PC-3 (cell line): ENCODE measurements at regions not wholly inside any gene's neighbourhood (a gene's known extent, or its start where the extent isn't known, plus 50 kb on each side); places are given as distances from the start of the nearest gene placed in this dataset.

Source experiments
- ATAC-seq: fragments of 200-7000 bp; cut with Tn5 transposase; 2 replicates; pipeline ENCODE4 v1.9.1; 2020; ENCODE audit warnings: mild to moderate bottlenecking, moderate library complexity
- BruUV-seq: library from RNA; stranded (reverse); fragments of 400-500 nt; replicated peaks from 2 replicates; lab custom pipeline; 2021; lab: Mats Ljungman, UMichigan
- CTCF ChIA-PET: fragments of 300-600 bp; sonication (Branson Sonifier 250); formaldehyde crosslinking; loops from one replicate; lab custom pipeline; 2022; ENCODE audit warnings: antibody characterized with exemption; lab: Charles Lee
- POLR2A ChIA-PET: fragments of 300-600 bp; sonication (Branson Sonifier 250); formaldehyde crosslinking; loops from one replicate; lab custom pipeline; 2022; ENCODE audit warnings: antibody characterized with exemption; ENCODE audit not compliant: unreplicated experiment; lab: Charles Lee
- DNase-seq: peaks from one replicate; pipeline ENCODE4 v3.0.0-alpha.2; 2015
- H2AFZ ChIP-seq: fragments of 300-600 bp; sonication (generic); 2 replicates; pipeline ENCODE4 v1.6.0; 2016; ENCODE audit warnings: antibody characterized with exemption, low read length
- H3F3A ChIP-seq: fragments of 300-600 bp; sonication (generic); one replicate; pipeline ENCODE4 v1.6.0; 2017; ENCODE audit warnings: antibody characterized with exemption, low read length, control low read depth, mild to moderate bottlenecking; ENCODE audit not compliant: unreplicated experiment
- H3K27ac ChIP-seq: fragments of 300-600 bp; sonication (generic); 2 replicates; pipeline ENCODE4 v1.5.1; 2016; ENCODE audit warnings: mild to moderate bottlenecking, low read length
- H3K27me3 ChIP-seq: fragments of 300-600 bp; sonication (generic); 2 replicates; pipeline ENCODE4 v1.6.1; 2016; ENCODE audit warnings: low read length, mixed read lengths
- H3K36me3 ChIP-seq: fragments of 300-600 bp; sonication (generic); 2 replicates; pipeline ENCODE4 v1.6.1; 2016; ENCODE audit warnings: low read depth, mixed run types, low read length, mixed read lengths
- H3K4me1 ChIP-seq: fragments of 300-600 bp; sonication (generic); 2 replicates; pipeline ENCODE4 v1.5.1; 2016; ENCODE audit warnings: low read length; ENCODE audit not compliant: insufficient read depth
- H3K4me2 ChIP-seq: fragments of 300-600 bp; sonication (generic); 2 replicates; pipeline ENCODE4 v1.6.0; 2016; ENCODE audit warnings: low read length
- H3K4me3 ChIP-seq: fragments of 300-600 bp; sonication (generic); 2 replicates; pipeline ENCODE4 v1.5.1; 2016; ENCODE audit warnings: mild to moderate bottlenecking, low read length, mixed read lengths
- H3K79me2 ChIP-seq: fragments of 300-600 bp; sonication (generic); 2 replicates; pipeline ENCODE4 v1.6.1; 2017; ENCODE audit warnings: low read length, mixed read lengths
- H3K9ac ChIP-seq: fragments of 300-600 bp; sonication (generic); 2 replicates; pipeline ENCODE4 v1.6.0; 2016; ENCODE audit warnings: mild to moderate bottlenecking, low read length
- H3K9me2 ChIP-seq: fragments of 300-600 bp; sonication (generic); replicated peaks from 2 replicates; pipeline ENCODE4 v1.6.1; 2016; ENCODE audit warnings: mixed run types, low read length, mixed read lengths
- H3K9me3 ChIP-seq: fragments of 300-600 bp; sonication (generic); 2 replicates; pipeline ENCODE4 v1.6.1; 2016; ENCODE audit warnings: low read length, mixed read lengths
- H4K20me1 ChIP-seq: fragments of 300-600 bp; sonication (generic); 2 replicates; pipeline ENCODE4 v1.6.1; 2016; ENCODE audit warnings: low read length, mixed read lengths
- EZH2 ChIP-seq: fragments of 300-600 bp; sonication (generic); IDR thresholded peaks from one replicate; pipeline ENCODE4 v1.6.1; 2017; ENCODE audit warnings: antibody characterized with exemption, mild to moderate bottlenecking, low read length; ENCODE audit not compliant: unreplicated experiment
- EZH2phosphoT487 ChIP-seq: fragments of 300-600 bp; sonication (generic); IDR thresholded peaks from 2 replicates; pipeline ENCODE4 v1.6.1; 2018; ENCODE audit warnings: mild to moderate bottlenecking, antibody characterized with exemption, low read length, borderline replicate concordance
- intact Hi-C: fragments of 100-400 bp; cut with micrococcal nuclease; formaldehyde crosslinking; loops from 2 replicates; pipeline ENCODE4 v1.9.0; 2023
- TF ChIP-seq, protein P1 (sequence below): fragments of 300-600 bp; sonication (generic); conservative IDR thresholded peaks from 2 replicates; pipeline ENCODE4 v1.5.1; 2017; ENCODE audit warnings: antibody characterized with exemption, low read depth, mild to moderate bottlenecking, low read length

DNA sequence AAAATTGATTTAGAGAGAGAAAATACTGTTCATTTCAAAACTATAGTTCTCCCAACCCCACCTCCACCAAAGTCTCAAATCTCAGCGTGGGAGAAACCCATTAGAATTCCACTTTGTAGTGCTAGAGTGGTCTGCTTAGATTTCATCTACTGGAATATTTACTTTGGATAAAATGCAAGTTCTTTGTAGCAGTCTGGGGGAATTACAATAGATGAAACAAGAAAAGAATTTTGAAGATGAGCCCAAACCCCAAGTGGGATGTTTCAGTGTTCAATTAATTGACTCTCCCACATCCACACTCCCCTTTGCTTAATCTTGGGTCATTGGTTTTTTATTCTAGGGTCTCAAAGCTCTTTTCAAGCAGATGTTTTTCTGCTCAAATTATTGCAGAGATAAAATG is 97.8 kb downstream of the RPL22L1 start:
- ATAC-seq: no peak
- intact Hi-C loops: no loop called here
- no peaks in the 10 kb centered on the region for H3K4me1 ChIP-seq
- no peak overlapping the region for H3K4me2 ChIP-seq
- no peak for DNase-seq
- H3K79me2 ChIP-seq: no peaks in the 10 kb centered on the region
- no peaks in the 10 kb centered on the region for H3K9me3 ChIP-seq
- no peaks in the 10 kb centered on the region for H3K27me3 ChIP-seq
- TF ChIP-seq EZH2 (no peak), EZH2phosphoT487 (no peak)
- TF ChIP-seq, protein P1, sequence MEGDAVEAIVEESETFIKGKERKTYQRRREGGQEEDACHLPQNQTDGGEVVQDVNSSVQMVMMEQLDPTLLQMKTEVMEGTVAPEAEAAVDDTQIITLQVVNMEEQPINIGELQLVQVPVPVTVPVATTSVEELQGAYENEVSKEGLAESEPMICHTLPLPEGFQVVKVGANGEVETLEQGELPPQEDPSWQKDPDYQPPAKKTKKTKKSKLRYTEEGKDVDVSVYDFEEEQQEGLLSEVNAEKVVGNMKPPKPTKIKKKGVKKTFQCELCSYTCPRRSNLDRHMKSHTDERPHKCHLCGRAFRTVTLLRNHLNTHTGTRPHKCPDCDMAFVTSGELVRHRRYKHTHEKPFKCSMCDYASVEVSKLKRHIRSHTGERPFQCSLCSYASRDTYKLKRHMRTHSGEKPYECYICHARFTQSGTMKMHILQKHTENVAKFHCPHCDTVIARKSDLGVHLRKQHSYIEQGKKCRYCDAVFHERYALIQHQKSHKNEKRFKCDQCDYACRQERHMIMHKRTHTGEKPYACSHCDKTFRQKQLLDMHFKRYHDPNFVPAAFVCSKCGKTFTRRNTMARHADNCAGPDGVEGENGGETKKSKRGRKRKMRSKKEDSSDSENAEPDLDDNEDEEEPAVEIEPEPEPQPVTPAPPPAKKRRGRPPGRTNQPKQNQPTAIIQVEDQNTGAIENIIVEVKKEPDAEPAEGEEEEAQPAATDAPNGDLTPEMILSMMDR: no peak
- H3K4me3 ChIP-seq: no peak overlapping the region
- no peak overlapping the region for H3K9ac ChIP-seq
- ChIA-PET CTCF (no interaction called here), POLR2A (no interaction called here)
- no peak overlapping the region for H3K27ac ChIP-seq
- no peaks in the 10 kb centered on the region for H4K20me1 ChIP-seq
- no peaks in the 10 kb centered on the region for H3F3A ChIP-seq
- no peak overlapping the region for H2AFZ ChIP-seq
- BruUV-seq: no TSS peak
- no peaks in the 10 kb centered on the region for H3K9me2 ChIP-seq
- H3K36me3 ChIP-seq: no peaks in the 10 kb centered on the region

DNA sequence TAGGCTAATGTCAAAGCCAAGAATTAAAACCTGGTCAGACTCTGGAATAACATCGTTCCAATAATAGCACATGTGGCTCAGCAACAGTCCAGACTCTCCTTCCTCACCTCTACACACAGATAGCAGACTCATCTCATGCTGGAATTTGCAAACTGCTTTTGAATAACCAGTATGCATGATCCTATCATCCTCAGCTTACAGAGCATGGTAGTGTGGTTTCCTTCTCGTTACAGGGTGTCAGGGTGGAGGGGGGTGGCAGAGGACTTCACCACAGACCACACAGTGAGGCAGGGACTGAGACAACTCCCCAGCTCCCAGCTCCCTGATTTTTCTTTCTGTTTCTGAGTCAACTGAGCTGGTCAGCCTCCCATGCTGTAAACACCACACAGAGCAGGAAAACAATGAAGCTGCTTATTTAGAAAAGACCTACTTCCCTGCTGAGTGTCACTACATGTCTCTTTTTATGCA is 101.6 kb downstream of the RPL22L1 start:
- H2AFZ ChIP-seq: peak overlapping the region; percentile 26; the same call in 1 of the 2 replicates
- H3K9me2 ChIP-seq: no peaks in the 10 kb centered on the region
- intact Hi-C loops: no loop called here
- BruUV-seq: no TSS peak
- H3F3A ChIP-seq: no peaks in the 10 kb centered on the region
- ATAC-seq (no peak; the same call in 1 of the 2 replicates), DNase-seq (no peak)
- no peak overlapping the region for H3K27ac ChIP-seq
- POLR2A ChIA-PET: no interaction called here
- no peaks in the 10 kb centered on the region for H3K36me3 ChIP-seq
- CTCF ChIA-PET: no interaction called here
- no peaks in the 10 kb centered on the region for H3K79me2 ChIP-seq
- peaks cover 4% of the 10 kb centered on the region; the same call in 1 of the 2 replicates for H3K4me1 ChIP-seq
- no peak overlapping the region for H3K4me2 ChIP-seq
- no peak overlapping the region for H3K9ac ChIP-seq
- H3K9me3 ChIP-seq: no peaks in the 10 kb centered on the region
- TF ChIP-seq, protein P1: no peak
- no peak for TF ChIP-seq EZH2
- TF ChIP-seq EZH2phosphoT487: no peak
- no peaks in the 10 kb centered on the region for H3K27me3 ChIP-seq
- H3K4me3 ChIP-seq: no peak overlapping the region
- no peaks in the 10 kb centered on the region for H4K20me1 ChIP-seq

- no peak overlapping the region for H2AFZ ChIP-seq
- no peaks in the 10 kb centered on the region for H3K9me2 ChIP-seq
- H3K9ac ChIP-seq: no peak overlapping the region
- H3K36me3 ChIP-seq: no peaks in the 10 kb centered on the region
- H3K27me3 ChIP-seq: no peaks in the 10 kb centered on the region
- DNase-seq (no peak), ATAC-seq (no peak)
- H3K4me1 ChIP-seq: peaks cover 4% of the 10 kb centered on the region; the same call in 1 of the 2 replicates
- H4K20me1 ChIP-seq: no peaks in the 10 kb centered on the region
- H3K79me2 ChIP-seq: no peaks in the 10 kb centered on the region
- ChIA-PET CTCF (no interaction called here), POLR2A (no interaction called here)
- TF ChIP-seq, protein P1: no peak
- no peak for TF ChIP-seq EZH2phosphoT487
- TF ChIP-seq EZH2: no peak
- no peaks in the 10 kb centered on the region for H3F3A ChIP-seq
- H3K4me2 ChIP-seq: no peak overlapping the region
- H3K27ac ChIP-seq: no peak overlapping the region
- intact Hi-C loops: no loop called here
- H3K9me3 ChIP-seq: no peaks in the 10 kb centered on the region
- H3K4me3 ChIP-seq: no peak overlapping the region
- no TSS peak for BruUV-seq
Measured at GRCh38 chr3:170767576-170767941, 102.4 kb downstream of the RPL22L1 start.
